NT2/D1 (cell line): ENCODE measurements at regions not wholly inside any gene's neighbourhood (a gene's known extent, or its start where the extent isn't known, plus 50 kb on each side); places are given as distances from the start of the nearest gene placed in this dataset.
"Not testable (repeated sequence)": the region's sequence is repeated elsewhere in the genome, so short reads cannot be mapped to it uniquely, and the experiment has no call there.

Experiments
- DNase-seq: peaks from one replicate; pipeline ENCODE4 v3.0.0-alpha.2; 2011; ENCODE audit warnings: low read depth, low spot score
- H3K27me3 ChIP-seq: 2 replicates; pipeline ENCODE4 v1.6.0; 2011; ENCODE audit warnings: mild to moderate bottlenecking; ENCODE audit not compliant: insufficient read length, insufficient read depth
- H3K36me3 ChIP-seq: 2 replicates; pipeline ENCODE4 v1.6.1; 2011; ENCODE audit warnings: mild to moderate bottlenecking, low read length, mixed read lengths; ENCODE audit not compliant: insufficient read depth, insufficient read length
- H3K4me1 ChIP-seq: 2 replicates; pipeline ENCODE4 v1.5.1; 2011; ENCODE audit not compliant: insufficient read depth, insufficient read length
- H3K4me3 ChIP-seq: 2 replicates; pipeline ENCODE4 v1.5.1; 2011; ENCODE audit warnings: low read depth; ENCODE audit not compliant: insufficient read length
- H3K9ac ChIP-seq: 2 replicates; pipeline ENCODE4 v1.6.0; 2011; ENCODE audit warnings: low read depth; ENCODE audit not compliant: insufficient read length
- H3K9me3 ChIP-seq: 2 replicates; pipeline ENCODE4 v1.5.1; 2011; ENCODE audit warnings: mild to moderate bottlenecking, low read length; ENCODE audit not compliant: insufficient read depth
- SUZ12 ChIP-seq: IDR thresholded peaks from 2 replicates; pipeline ENCODE4 v1.6.1; 2011; ENCODE audit not compliant: insufficient read length, insufficient read depth; ENCODE audit errors: extremely low read depth
- YY1 ChIP-seq: IDR thresholded peaks from 2 replicates; pipeline ENCODE4 v1.6.1; 2011; ENCODE audit not compliant: insufficient read length, insufficient read depth
- ZNF274 ChIP-seq: IDR thresholded peaks from 2 replicates; pipeline ENCODE4 v1.6.1; 2011; ENCODE audit warnings: mild to moderate bottlenecking, low read depth, low read length

GRCh38 chr10:83516788-83517187 is 622.5 kb upstream of the GHITM start:
- TF ChIP-seq YY1: no peak
- TF ChIP-seq ZNF274: no peak
- no peak for TF ChIP-seq SUZ12
- Histone ChIP-seq H3K36me3 (no peaks in the 10 kb centered on the region), H3K4me1 (no peaks in the 10 kb centered on the region), H3K4me3 (no peak overlapping the region), H3K9ac (no peak overlapping the region), H3K27me3 (no peaks in the 10 kb centered on the region), H3K9me3 (no peaks in the 10 kb centered on the region)
- no peak for DNase-seq

GRCh38 chr10:83517456-83517855 is 621.9 kb upstream of the GHITM start:
- no peak overlapping the region for H3K4me3 ChIP-seq
- no peaks in the 10 kb centered on the region for H3K4me1 ChIP-seq
- no peaks in the 10 kb centered on the region for H3K36me3 ChIP-seq
- H3K9me3 ChIP-seq: no peaks in the 10 kb centered on the region
- no peak overlapping the region for H3K9ac ChIP-seq
- DNase-seq: no peak
- no peaks in the 10 kb centered on the region for H3K27me3 ChIP-seq
- TF ChIP-seq SUZ12 (no peak), ZNF274 (no peak), YY1 (no peak)

GRCh38 chr10:83518779-83519178 is 620.5 kb upstream of the GHITM start:
- H3K36me3 ChIP-seq: no peaks in the 10 kb centered on the region
- no peak for DNase-seq
- H3K4me1 ChIP-seq: no peaks in the 10 kb centered on the region
- H3K9me3 ChIP-seq: no peaks in the 10 kb centered on the region
- H3K4me3 ChIP-seq: no peak overlapping the region
- no peaks in the 10 kb centered on the region for H3K27me3 ChIP-seq
- no peak overlapping the region for H3K9ac ChIP-seq
- TF ChIP-seq SUZ12 (no peak), ZNF274 (no peak), YY1 (no peak)

GRCh38 chr10:83520386-83520785 is 618.9 kb upstream of the GHITM start:
- not testable (repeated sequence) for H3K9me3 ChIP-seq, H3K4me1 ChIP-seq, DNase-seq, H3K4me3 ChIP-seq, H3K9ac ChIP-seq, H3K27me3 ChIP-seq, H3K36me3 ChIP-seq

GRCh38 chr10:83522456-83522855 is 616.9 kb upstream of the GHITM start:
- Histone ChIP-seq H3K36me3 (no peaks in the 10 kb centered on the region), H3K4me3 (no peak overlapping the region), H3K9me3 (no peaks in the 10 kb centered on the region), H3K9ac (no peak overlapping the region), H3K4me1 (no peaks in the 10 kb centered on the region), H3K27me3 (no peaks in the 10 kb centered on the region)
- no peak for TF ChIP-seq ZNF274
- no peak for TF ChIP-seq YY1
- no peak for TF ChIP-seq SUZ12
- no peak for DNase-seq

- H3K9me3 ChIP-seq: no peaks in the 10 kb centered on the region
- H3K9ac ChIP-seq: no peak overlapping the region
- no peak overlapping the region for H3K4me3 ChIP-seq
- no peaks in the 10 kb centered on the region for H3K27me3 ChIP-seq
- no peak for DNase-seq
- no peaks in the 10 kb centered on the region for H3K4me1 ChIP-seq
- H3K36me3 ChIP-seq: no peaks in the 10 kb centered on the region
- TF ChIP-seq SUZ12: no peak
- no peak for TF ChIP-seq YY1
- no peak for TF ChIP-seq ZNF274
These were observed 616.4 kb upstream of the GHITM start for GRCh38 chr10:83522881-83523386.

- Histone ChIP-seq H3K9me3 (no peaks in the 10 kb centered on the region), H3K4me1 (no peaks in the 10 kb centered on the region), H3K9ac (no peak overlapping the region), H3K4me3 (no peak overlapping the region), H3K27me3 (no peaks in the 10 kb centered on the region), H3K36me3 (no peaks in the 10 kb centered on the region)
- no peak for DNase-seq
- no peak for TF ChIP-seq ZNF274
- no peak for TF ChIP-seq SUZ12
- no peak for TF ChIP-seq YY1
These were observed 611.4 kb upstream of the GHITM start for GRCh38 chr10:83527934-83528333.

DNA sequence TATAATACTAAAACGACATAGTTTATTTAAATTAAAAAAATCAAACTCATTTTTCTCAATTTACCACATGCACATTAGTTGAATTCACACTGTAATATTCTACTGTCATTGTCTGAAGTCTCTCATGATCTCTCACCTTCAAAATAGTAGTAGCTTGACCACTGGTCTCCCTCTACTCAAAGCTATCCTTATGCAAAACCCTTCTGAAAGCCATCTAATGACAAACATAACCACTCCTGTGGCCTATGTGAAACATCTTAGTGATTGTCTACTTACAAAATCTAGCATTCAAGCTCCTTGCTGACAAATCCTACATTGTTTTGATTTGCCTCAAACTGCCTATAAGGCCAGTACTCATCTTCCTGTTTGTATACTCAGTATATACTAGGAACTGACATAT is 606.0 kb upstream of the GHITM start:
- TF ChIP-seq ZNF274 (no peak), SUZ12 (no peak), YY1 (no peak)
- Histone ChIP-seq H3K36me3 (no peaks in the 10 kb centered on the region), H3K27me3 (no peaks in the 10 kb centered on the region), H3K9me3 (no peaks in the 10 kb centered on the region), H3K9ac (no peak overlapping the region), H3K4me1 (no peaks in the 10 kb centered on the region), H3K4me3 (no peak overlapping the region)
- no peak for DNase-seq
